Ascending aorta (tissue), 2 donors: ENCODE measurements at regions not wholly inside any gene's neighbourhood (a gene's known extent, or its start where the extent isn't known, plus 50 kb on each side); places are given as distances from the start of the nearest gene placed in this dataset.

Source experiments
- DNase-seq, 2 donors: peaks; one replicate each; pipeline ENCODE4 v3.0.0-alpha.2; 2019; ENCODE audit warnings: low spot score in 2 of 2
- H3K27ac ChIP-seq, 2 donors: fragments of 200-600 bp; sonication (generic); one replicate each; pipeline ENCODE4 v1.5.1; 2016 to 2017; ENCODE audit warnings: mild to moderate bottlenecking in 1 of 2
- H3K27me3 ChIP-seq: fragments of 200-600 bp; sonication (generic); one replicate; pipeline ENCODE4 v1.5.1; 2017
- H3K36me3 ChIP-seq, 2 donors: fragments of 200-600 bp; sonication (generic); one replicate each; pipeline ENCODE4 v1.5.1; 2016
- H3K4me1 ChIP-seq, 2 donors: fragments of 200-600 bp; sonication (generic); one replicate each; pipeline ENCODE4 v1.5.1; 2016 to 2017; ENCODE audit warnings: mild to moderate bottlenecking in 1 of 2
- H3K4me3 ChIP-seq, 2 donors: fragments of 200-600 bp; sonication (generic); one replicate each; pipeline ENCODE4 v1.5.1; 2016 to 2017; ENCODE audit warnings: mild to moderate bottlenecking in 1 of 2
- H3K9me3 ChIP-seq, 2 donors: fragments of 200-600 bp; sonication (generic); one replicate each; pipeline ENCODE4 v1.5.1; 2016
- intact Hi-C: fragments of 100-400 bp; cut with DNase I; formaldehyde crosslinking; loops from one replicate; pipeline ENCODE4 v1.15.1; 2023
- TF ChIP-seq, protein P1 (sequence below), 3 experiments: fragments of 200-600 bp in 2 of 3; fragments of 450-650 bp in 1 of 3; sonication (generic) in 2 of 3; IDR thresholded peaks; one replicate each; pipeline ENCODE4 v1.5.1; 2016 to 2019; ENCODE audit warnings: antibody characterized with exemption in 3 of 3, mild to moderate bottlenecking in 1 of 3, moderate library complexity in 1 of 3

DNA sequence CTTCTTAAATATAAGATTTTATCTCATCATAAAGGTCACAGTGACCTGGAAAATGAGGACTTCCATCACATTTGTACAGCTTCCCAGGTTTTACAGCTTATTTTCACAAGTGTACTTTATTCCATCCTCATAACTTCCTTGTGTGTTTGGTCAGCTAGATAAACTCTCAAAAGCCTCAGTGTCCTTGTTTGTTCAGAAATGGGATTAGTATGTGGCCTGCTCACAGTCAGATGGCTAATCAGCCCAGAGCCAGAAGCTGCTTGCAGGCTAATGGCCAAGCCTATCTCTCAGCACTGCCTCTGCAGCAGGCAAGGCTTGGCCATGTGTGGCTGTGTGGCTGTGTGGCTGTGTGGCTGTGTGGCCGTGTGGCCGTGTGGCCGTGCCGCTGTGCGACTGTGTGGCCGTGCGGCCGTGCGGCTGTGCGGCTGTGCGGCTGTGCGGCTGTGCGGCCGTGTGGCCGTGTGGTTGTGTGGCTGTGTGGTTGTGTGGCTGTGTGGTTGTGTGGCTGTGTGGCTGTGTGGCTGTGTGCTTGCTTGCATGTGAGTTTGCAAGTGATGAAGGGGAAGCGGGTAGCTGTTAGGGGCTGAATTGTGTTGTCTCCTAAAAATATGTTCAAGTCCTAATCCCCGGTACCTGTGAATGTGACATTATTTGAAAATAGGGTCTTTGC, 233.0 kb upstream of the TNP1 start:
- Histone ChIP-seq H3K4me3 (no peak overlapping the region), H3K27me3 (no peaks in the 10 kb centered on the region), H3K9me3 (no peaks in the 10 kb centered on the region), H3K27ac (no peak overlapping the region), H3K36me3 (no peaks in the 10 kb centered on the region), H3K4me1 (peaks cover 0 to 4% of the 10 kb centered on the region in 2 donors)
- intact Hi-C loops, result no loop called here
- TF ChIP-seq, protein P1, sequence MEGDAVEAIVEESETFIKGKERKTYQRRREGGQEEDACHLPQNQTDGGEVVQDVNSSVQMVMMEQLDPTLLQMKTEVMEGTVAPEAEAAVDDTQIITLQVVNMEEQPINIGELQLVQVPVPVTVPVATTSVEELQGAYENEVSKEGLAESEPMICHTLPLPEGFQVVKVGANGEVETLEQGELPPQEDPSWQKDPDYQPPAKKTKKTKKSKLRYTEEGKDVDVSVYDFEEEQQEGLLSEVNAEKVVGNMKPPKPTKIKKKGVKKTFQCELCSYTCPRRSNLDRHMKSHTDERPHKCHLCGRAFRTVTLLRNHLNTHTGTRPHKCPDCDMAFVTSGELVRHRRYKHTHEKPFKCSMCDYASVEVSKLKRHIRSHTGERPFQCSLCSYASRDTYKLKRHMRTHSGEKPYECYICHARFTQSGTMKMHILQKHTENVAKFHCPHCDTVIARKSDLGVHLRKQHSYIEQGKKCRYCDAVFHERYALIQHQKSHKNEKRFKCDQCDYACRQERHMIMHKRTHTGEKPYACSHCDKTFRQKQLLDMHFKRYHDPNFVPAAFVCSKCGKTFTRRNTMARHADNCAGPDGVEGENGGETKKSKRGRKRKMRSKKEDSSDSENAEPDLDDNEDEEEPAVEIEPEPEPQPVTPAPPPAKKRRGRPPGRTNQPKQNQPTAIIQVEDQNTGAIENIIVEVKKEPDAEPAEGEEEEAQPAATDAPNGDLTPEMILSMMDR (IDR thresholded peaks at IDR 0.05), result no peak
- no peak for DNase-seq

DNA sequence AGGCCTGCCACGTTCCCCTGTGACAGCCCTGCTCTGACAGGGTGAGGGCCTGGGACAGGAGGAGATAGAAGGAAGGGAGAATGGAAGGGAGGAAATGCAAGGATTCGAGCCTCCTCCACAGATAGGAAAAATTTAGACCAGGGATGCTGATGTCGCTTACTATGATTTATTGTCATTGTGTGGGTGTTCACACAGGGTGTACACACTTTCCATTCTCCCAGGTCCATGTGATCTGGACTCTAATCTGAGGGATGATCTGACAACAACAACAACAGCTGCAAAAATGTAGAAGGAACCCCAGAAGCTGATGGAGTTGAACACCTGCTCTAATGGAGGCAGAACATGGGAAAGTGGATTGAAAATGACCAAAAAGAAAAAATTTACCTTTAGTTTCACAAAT, 231.7 kb upstream of the TNP1 start:
- Histone ChIP-seq H3K9me3 (no peaks in the 10 kb centered on the region), H3K27ac (no peak overlapping the region), H3K36me3 (no peaks in the 10 kb centered on the region), H3K4me1 (peaks cover 0 to 4% of the 10 kb centered on the region in 2 donors), H3K4me3 (no peak overlapping the region), H3K27me3 (no peaks in the 10 kb centered on the region)
- TF ChIP-seq, protein P1 (IDR thresholded peaks at IDR 0.05), result no peak
- intact Hi-C loops, result no loop called here
- DNase-seq, result no peak

DNA sequence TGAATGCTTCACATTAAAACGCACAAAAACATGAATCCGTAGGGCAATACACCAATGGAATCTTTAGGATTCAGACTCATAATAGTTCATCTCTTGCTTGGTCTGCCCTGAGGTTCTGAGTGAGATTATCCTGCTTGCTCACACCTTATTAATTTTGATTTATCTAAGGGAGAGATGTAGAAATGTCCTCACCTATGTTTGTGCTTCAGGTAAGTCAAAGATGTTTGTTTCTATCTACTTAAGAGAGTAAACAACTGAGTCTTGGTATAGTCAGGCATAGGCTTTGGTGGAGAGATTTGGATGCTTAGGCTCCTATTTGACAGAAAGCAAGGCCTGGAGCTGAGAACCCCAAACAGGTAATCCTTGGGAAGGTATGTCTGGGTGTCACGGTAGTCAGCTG, 231.0 kb upstream of the TNP1 start:
- Histone ChIP-seq H3K36me3 (no peaks in the 10 kb centered on the region), H3K27ac (no peak overlapping the region), H3K4me1 (peaks cover 0 to 4% of the 10 kb centered on the region in 2 donors), H3K9me3 (no peaks in the 10 kb centered on the region), H3K4me3 (no peak overlapping the region), H3K27me3 (no peaks in the 10 kb centered on the region)
- intact Hi-C loops, result no loop called here
- no peak for DNase-seq
- TF ChIP-seq, protein P1 (IDR thresholded peaks at IDR 0.05), result no peak

DNA sequence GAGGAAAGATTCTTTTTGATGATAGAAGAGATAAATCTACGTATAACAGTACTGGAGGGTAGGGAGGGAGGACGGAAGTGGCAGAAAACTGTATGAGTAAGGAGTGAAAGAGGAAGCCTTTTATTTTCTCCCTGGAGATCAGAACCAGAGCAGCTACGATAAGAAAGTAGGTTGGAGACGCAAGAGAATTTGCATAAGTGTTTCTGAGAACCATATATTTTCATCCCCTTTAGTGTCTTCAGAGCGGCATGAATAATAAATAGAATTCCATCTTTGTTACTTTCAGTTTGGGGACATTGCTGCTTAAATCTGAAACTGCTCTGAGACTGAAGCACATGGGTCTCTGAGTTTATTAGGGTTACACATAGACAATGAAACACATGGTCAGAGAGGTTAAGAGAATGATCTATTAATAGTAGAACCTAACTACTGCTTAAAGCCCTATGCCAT, 230.2 kb upstream of the TNP1 start:
- peak overlapping the region; percentile 8 to 38 for H3K4me3 ChIP-seq
- TF ChIP-seq, protein P1 (IDR thresholded peaks at IDR 0.05), result no peak

DNA sequence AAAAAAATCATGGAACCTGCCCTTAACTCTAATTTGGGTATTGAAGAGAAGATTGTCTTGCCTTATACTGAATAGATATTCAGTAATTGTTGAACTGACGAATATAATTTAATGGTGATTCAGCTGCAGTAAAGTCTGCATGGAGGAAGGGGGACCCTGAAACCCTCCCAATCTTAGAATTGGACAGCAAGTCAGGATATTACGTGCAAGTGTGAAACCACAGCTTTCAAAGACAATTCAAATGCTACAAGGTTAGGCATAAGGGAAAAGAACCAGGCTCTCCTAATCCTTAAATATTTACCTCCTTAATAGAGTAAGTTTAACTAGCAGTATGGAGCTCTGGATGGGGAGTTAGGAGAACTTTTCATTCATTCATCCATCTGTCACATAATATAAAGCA, 226.9 kb upstream of the TNP1 start:
- Histone ChIP-seq H3K9me3 (no peaks in the 10 kb centered on the region), H3K4me3 (no peak overlapping the region), H3K27ac (no peak overlapping the region), H3K4me1 (peaks cover 0 to 4% of the 10 kb centered on the region in 2 donors), H3K27me3 (no peaks in the 10 kb centered on the region), H3K36me3 (no peaks in the 10 kb centered on the region)
- no peak for DNase-seq
- TF ChIP-seq, protein P1 (IDR thresholded peaks at IDR 0.05), result no peak
- intact Hi-C loops, result no loop called here

More for the DNA sequence above, 230.2 kb upstream of the TNP1 start:
- no peak for DNase-seq
- peak overlapping the region in 1 of 2 donors; percentile 11 for H3K27ac ChIP-seq
- intact Hi-C loops, result no loop called here
- no peaks in the 10 kb centered on the region for H3K9me3 ChIP-seq
- H3K4me1 ChIP-seq, result peaks cover 0 to 4% of the 10 kb centered on the region in 2 donors
- H3K36me3 ChIP-seq, result no peaks in the 10 kb centered on the region
- H3K27me3 ChIP-seq, result no peaks in the 10 kb centered on the region
